Mucosa of descending colon (tissue), 3 donors: ENCODE measurements at regions not wholly inside any gene's neighbourhood (a gene's known extent, or its start where the extent isn't known, plus 50 kb on each side); places are given as distances from the start of the nearest gene placed in this dataset.
"Not testable (repeated sequence)": the region's sequence is repeated elsewhere in the genome, so short reads cannot be mapped to it uniquely, and the experiment has no call there.

Experiments used
- ATAC-seq: fragments of 200-7000 bp; cut with Tn5 transposase; one replicate; pipeline ENCODE4 v1.9.1; 2020; ENCODE audit warnings: mild to moderate bottlenecking, moderate library complexity
- DNase-seq, 3 donors: peaks; one replicate each; pipeline ENCODE4 v3.0.0-alpha.2; 2020
- H3K36me3 ChIP-seq: fragments of 200-600 bp; one replicate; pipeline ENCODE4 v1.8.0; 2021; ENCODE audit warnings: low read depth, mild to moderate bottlenecking
- H3K4me1 ChIP-seq: fragments of 200-600 bp; one replicate; pipeline ENCODE4 v1.8.0; 2021; ENCODE audit warnings: low read depth, mild to moderate bottlenecking
- H3K4me3 ChIP-seq: fragments of 200-600 bp; one replicate; pipeline ENCODE4 v1.8.0; 2021; ENCODE audit warnings: mild to moderate bottlenecking
- H3K9me3 ChIP-seq: fragments of 200-600 bp; one replicate; pipeline ENCODE4 v1.8.0; 2021; ENCODE audit warnings: mild to moderate bottlenecking
- intact Hi-C, 2 donors: fragments of 100-400 bp; cut with DNase I in 1 of 2; cut with micrococcal nuclease in 1 of 2; formaldehyde crosslinking; loops; one replicate each; pipeline versions ENCODE4 v1.11.0 to v1.11.1; 2022; cut with DNase I, micrococcal nuclease
- TF ChIP-seq, protein P1 (sequence below): fragments of 200-600 bp; IDR thresholded peaks from one replicate; pipeline ENCODE4 v1.8.0; 2022; ENCODE audit warnings: antibody characterized with exemption, mild to moderate bottlenecking
- donor health status: DM: no; HTN: no; CAD: no; lungs with moderate emphysema.
- donor health status: DM: no; HTN: no; CAD: no.
- donor health status: DM: no; HTN: yes; CAD: no.

DNA sequence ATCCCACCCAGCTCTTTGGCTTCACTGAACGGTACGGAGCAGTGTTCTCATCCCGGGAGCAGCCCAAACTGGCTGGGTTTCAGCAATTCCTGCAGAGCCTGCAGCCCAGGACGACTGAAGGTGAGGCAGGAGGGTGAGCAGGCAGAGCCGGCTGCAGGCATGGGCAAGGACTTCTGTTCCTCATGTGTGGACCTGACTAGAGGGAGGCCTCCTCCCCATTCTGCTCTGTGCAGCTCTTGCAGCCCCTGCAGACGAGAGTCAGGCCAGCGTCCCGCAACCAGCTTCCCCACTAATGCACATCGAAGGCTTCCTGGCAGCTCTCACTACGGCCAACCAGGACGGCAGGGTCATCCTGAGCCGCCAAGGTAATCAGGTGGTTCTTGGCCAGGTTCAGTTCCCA, 97.8 kb upstream of the PZP start:
- intact Hi-C loops, DNase-seq: not testable (repeated sequence)

DNA sequence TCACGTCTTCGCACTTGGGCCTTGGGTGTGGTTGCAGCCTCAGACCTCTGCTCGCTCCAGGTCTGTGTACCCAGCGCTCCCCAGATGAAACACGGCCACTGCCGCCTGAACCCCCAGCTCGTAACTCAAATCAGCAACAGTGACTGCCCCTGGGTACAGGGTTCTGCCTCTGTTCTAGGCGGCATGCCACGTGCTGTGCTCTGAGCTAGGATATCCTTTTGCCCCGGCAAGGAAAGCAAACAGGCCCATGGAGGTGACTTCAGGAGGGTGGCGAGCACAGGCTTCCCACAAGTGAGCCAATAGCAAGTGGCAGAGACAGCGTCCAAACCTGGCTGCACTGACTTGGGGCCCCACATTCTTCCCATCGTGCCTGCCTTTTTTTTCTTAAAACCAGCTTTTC, 96.3 kb upstream of the PZP start:
- H3K36me3 ChIP-seq, H3K9me3 ChIP-seq, H3K4me3 ChIP-seq, intact Hi-C loops, H3K4me1 ChIP-seq, DNase-seq: not testable (repeated sequence)
- ATAC-seq = peak; percentile 20

More for the DNA sequence above, 97.8 kb upstream of the PZP start:
- H3K36me3 ChIP-seq, H3K9me3 ChIP-seq, H3K4me1 ChIP-seq, ATAC-seq, H3K4me3 ChIP-seq: not testable (repeated sequence)

DNA sequence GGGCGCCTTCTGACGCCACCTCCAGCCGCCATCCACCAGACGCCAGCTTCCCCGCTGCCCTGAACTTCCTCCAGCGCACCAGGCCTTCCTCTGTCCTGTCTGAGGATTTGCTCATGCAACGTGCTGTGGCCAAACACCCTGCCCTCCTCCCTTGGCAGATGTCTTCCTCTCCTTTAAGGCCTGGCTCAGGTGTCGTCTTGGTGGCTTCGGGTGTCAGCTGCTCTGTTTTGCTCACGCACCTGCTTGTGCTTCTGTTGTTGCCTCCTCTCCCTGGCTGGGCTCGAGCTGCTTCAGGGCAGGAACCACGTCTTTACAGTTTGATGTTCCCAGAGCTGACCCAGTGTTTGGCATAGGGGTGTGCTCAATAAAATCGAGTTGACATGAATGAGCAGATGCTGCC, 87.7 kb upstream of the PZP start:
- DNase-seq, H3K9me3 ChIP-seq, H3K4me1 ChIP-seq, intact Hi-C loops, H3K4me3 ChIP-seq, H3K36me3 ChIP-seq: not testable (repeated sequence)
- peak; percentile 27 for ATAC-seq

DNA sequence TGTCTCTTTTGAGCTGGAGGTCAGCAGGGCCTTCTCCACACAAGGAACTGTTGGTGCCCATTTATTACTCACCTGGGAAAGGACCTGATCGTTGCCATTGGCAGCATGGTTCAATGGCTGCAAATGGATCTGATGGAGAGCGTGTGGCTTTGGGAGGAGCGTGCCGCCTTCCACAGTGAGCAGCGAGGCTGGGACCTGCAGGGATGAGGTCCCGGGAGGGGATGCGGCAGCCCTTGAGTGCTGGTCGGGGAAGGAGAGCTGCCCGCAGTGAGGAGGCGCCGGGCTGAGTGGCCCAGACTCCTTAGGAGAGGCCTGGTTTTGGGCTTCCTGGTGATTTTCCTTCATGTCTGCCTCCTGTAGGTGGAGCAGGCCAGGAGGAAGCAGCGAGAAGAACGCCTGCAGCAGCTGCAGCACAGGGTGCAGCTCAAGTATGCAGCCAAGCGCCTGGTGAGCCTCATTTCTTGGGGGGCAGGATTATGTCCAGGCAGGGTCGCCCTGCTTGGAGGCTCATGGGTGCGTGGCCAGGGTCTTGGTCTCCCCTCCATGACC, 86.0 kb upstream of the PZP start:
- H3K4me3 ChIP-seq, H3K9me3 ChIP-seq, ATAC-seq, intact Hi-C loops, H3K4me1 ChIP-seq, DNase-seq, H3K36me3 ChIP-seq: not testable (repeated sequence)

DNA sequence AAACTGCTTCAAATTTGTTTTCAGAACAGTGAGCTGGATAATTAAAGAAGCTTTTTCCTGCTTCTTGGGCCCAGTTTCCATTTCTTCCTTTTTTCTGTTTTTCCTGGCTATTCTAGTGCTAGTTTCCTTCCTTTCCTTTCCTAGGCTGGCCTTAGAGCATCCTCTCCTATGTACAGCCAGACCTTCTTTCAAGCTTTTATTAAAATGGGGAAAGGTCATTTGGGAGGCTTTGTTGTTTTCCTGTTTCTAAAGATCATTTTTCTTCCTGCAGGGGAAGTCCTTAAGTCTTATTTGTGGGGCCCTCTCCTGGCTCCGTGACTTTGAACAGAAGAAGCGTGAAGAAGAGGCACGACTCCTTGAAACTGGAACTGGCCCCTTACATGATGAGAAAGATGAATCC, 85.2 kb upstream of the PZP start:
- intact Hi-C loops, H3K9me3 ChIP-seq, DNase-seq, H3K36me3 ChIP-seq, H3K4me1 ChIP-seq, H3K4me3 ChIP-seq, ATAC-seq: not testable (repeated sequence)

DNA sequence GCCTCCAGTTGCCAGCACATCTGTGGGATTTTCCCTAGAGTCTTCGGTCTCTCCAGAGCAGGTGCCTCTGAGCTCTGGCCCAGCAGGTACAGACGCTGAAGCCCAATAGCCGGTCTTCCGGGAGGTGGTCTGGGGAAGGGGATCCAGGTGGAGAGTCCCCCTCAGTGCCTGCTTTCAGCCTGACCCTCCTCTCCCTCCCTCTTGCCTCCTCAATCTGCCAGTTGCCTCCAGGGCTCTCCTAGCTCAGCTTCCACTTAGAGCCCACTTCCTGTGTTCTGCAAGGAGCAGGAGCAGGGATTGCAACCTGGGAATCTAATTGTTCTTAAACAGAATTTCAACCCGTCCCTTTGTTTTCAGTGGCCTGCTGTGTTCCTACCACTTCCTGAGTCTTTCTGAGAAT, 81.8 kb upstream of the PZP start:
- ATAC-seq, intact Hi-C loops: not testable (repeated sequence)

DNA sequence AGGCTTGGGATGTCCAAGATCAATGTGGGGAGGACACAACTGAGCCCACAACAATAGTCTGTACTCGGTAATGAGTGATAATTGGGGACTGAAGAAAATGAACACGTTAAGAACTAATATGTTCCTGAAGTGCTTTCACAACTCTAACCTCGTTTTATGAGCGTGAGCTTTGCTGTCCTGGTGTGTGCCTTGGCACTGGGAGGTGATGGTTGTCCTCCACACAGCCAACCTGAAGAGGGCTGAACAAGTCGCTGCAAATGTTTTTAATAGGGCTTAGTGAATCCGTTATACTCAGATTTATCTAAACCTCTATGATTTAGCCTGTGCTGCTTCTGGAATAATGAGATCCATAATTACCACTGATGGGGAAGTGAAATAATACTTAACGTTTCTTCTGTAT, 76.5 kb upstream of the PZP start:
- intact Hi-C loops, ATAC-seq, H3K4me1 ChIP-seq, H3K4me3 ChIP-seq, DNase-seq, H3K36me3 ChIP-seq, H3K9me3 ChIP-seq: not testable (repeated sequence)

More for the DNA sequence above, 81.8 kb upstream of the PZP start:
- H3K4me1 ChIP-seq, H3K4me3 ChIP-seq, H3K36me3 ChIP-seq, DNase-seq, H3K9me3 ChIP-seq: not testable (repeated sequence)

DNA sequence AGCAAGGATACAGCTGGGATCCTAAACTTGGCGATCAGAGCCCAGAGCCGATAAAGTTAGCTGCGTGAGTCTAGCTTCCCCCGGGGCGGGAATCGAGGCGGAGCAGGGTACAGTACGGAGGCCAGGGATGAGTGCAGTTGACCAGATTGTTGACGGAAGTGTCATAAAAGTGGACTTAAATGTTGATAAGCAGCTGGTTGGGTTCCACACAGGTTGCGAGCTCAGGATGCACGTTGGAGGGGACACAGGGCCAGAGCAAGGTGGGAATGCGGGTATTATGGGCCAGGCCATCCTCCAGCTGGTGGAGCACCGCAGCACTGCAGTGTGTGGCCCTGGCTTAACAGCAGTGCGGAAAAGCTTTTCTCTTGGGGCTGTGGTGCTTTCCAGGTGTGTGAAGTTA, 76.0 kb upstream of the PZP start:
- H3K4me1 ChIP-seq, intact Hi-C loops, H3K4me3 ChIP-seq, H3K9me3 ChIP-seq, H3K36me3 ChIP-seq: not testable (repeated sequence)
- peak in 2 of 3 donors; percentile 48 to 49 for DNase-seq
- peak; percentile 67 for ATAC-seq

DNA sequence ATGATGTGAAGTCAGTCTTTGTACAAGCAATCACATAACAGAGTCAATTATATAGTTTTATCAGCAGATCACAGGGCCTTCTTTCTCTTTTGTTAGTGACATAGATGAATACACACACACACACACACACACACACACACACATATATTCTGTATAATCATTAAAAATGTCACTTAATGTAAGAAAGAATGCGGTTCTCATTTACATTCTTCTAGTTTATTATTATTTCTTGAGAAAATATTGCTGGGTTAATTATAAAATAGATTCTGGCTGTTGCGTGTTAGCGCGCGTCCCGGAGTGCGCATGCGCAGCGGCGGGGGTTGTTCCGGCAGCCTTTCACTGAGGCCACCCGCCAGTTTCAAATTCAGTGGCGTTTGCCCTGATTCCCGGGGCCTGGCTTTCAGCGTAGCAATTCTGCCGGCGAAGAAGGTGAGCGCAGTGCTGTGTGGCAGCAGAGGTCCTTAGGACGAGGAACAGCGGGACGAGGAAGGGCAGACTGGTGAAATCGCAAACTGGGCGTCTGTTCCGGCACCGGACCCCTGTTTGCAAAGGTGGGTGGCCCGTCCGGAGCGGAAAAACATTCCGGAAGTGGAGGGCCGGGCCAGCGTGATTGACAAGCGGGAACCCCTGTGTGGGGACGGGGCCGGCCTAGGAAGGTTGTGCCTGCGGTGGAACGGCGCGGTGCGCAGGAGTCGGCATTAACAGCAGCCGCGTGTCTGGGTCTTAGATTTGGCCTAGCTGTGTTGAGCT, 75.3 kb upstream of the PZP start:
- H3K4me3 ChIP-seq = peak overlapping the region; percentile 14
- H3K4me1 ChIP-seq, intact Hi-C loops, H3K9me3 ChIP-seq, H3K36me3 ChIP-seq: not testable (repeated sequence)
- ATAC-seq (peak; percentile 74), DNase-seq (peak; percentile 71 to 93 (median 90))

DNA sequence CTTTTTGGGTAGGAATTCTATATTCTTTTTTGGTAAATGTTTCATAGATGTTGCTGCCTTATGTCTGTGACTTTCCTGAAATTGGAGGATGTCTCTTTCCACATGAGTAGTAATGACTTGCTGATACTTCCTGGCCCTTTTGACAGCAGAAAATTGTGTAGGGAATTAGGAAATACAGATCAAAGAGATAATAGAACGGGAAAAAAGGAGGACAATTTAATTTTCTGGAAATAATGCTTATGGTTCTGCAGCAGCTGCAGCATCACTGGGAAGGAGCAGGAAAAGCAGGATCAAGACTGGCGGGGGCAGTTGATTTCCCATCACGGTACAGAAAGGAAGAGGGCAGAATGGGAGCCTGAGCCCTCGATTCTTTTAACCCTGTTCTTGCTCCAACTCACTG, 68.8 kb upstream of the PZP start:
- ATAC-seq = no peak
- intact Hi-C loops = no loop called here
- no peaks in the 10 kb centered on the region for H3K4me1 ChIP-seq
- no peak for DNase-seq
- TF ChIP-seq, protein P1, sequence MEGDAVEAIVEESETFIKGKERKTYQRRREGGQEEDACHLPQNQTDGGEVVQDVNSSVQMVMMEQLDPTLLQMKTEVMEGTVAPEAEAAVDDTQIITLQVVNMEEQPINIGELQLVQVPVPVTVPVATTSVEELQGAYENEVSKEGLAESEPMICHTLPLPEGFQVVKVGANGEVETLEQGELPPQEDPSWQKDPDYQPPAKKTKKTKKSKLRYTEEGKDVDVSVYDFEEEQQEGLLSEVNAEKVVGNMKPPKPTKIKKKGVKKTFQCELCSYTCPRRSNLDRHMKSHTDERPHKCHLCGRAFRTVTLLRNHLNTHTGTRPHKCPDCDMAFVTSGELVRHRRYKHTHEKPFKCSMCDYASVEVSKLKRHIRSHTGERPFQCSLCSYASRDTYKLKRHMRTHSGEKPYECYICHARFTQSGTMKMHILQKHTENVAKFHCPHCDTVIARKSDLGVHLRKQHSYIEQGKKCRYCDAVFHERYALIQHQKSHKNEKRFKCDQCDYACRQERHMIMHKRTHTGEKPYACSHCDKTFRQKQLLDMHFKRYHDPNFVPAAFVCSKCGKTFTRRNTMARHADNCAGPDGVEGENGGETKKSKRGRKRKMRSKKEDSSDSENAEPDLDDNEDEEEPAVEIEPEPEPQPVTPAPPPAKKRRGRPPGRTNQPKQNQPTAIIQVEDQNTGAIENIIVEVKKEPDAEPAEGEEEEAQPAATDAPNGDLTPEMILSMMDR = no peak
- H3K4me3 ChIP-seq = no peak overlapping the region
- no peaks in the 10 kb centered on the region for H3K36me3 ChIP-seq
- no peaks in the 10 kb centered on the region for H3K9me3 ChIP-seq
